SIG-M5 treated with dmso at 0.1 percent for 504 hours (cell line): ENCODE measurements at regions not wholly inside any gene's neighbourhood (a gene's known extent, or its start where the extent isn't known, plus 50 kb on each side); places are given as distances from the start of the nearest gene placed in this dataset.
"Not testable (repeated sequence)": the region's sequence is repeated elsewhere in the genome, so short reads cannot be mapped to it uniquely, and the experiment has no call there.

Experiments
- DNase-seq: peaks from one replicate; lab custom pipeline; 2025; ENCODE audit not compliant: unreplicated experiment; lab: John Stamatoyannopoulos, UW

GRCh38 chr9:82880336-82881050 lies 182.4 kb downstream of the RASEF start:
- DNase-seq = no peak

DNA sequence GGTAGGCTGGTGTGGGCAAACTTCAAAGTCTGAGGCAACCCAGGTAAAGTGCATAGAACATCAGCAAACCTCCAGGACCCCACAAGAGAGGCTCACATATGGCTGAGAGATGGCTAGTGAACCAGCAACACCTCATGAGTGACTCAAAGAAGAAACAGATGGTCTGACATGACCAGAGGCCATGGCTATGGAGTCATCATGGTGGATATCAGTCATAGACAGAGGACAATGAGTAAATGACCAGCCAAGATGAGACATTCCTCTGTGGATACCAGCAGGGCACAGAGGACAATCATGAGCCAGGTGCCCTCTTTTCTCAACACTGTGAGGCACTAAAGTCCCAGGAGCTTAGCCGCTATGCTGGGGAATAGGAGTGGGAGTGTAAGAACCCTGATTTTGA lies 180.8 kb downstream of the RASEF start:
- no peak for DNase-seq

DNA sequence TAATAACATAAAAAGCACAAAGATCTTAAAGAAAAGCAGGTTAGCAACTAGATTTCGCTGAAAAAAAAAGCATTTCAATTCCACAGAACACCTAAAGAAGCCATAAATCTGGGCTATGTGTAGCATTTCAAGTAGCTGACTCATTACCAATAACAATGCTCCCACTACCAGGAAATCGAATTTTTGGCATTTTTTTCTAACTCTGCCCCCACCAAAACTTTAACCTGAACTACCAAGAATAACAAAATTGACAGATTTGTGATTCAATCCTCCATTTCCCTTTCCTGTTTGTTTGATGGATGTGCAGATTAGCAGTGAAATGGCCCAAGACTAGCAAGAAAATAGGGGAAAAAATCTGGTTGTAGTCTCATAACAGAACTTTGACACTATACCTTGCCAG lies 180.2 kb downstream of the RASEF start:
- DNase-seq = no peak

GRCh38 chr9:82883436-82883835 lies 179.5 kb downstream of the RASEF start:
- no peak for DNase-seq

- not testable (repeated sequence) for DNase-seq
These were observed 179.0 kb downstream of the RASEF start for GRCh38 chr9:82883974-82884373.

GRCh38 chr9:82890401-82890800 lies 172.5 kb downstream of the RASEF start:
- DNase-seq = no peak

DNA sequence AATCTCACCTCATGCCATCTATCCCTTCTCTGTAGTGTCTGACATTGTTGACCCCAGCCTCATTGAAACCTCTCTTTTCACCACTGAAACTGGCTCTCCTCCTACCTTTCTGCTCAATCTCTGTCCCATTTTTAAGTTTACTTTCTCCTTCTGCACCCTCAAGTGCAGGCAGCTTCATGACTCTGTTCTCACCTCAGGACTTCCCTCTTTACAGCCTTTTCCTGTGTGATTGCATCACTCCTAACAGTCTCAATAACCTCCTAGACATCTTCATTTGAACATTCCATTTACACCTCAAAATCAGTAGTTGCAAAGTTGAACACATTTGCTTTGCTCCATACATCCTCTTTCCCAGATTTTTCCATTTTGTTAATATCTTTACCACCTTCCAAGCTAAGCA lies 172.1 kb downstream of the RASEF start:
- DNase-seq = no peak

GRCh38 chr9:82891321-82891720 lies 171.6 kb downstream of the RASEF start:
- no peak for DNase-seq

GRCh38 chr9:82893549-82893948 lies 169.4 kb downstream of the RASEF start:
- DNase-seq = no peak

DNA sequence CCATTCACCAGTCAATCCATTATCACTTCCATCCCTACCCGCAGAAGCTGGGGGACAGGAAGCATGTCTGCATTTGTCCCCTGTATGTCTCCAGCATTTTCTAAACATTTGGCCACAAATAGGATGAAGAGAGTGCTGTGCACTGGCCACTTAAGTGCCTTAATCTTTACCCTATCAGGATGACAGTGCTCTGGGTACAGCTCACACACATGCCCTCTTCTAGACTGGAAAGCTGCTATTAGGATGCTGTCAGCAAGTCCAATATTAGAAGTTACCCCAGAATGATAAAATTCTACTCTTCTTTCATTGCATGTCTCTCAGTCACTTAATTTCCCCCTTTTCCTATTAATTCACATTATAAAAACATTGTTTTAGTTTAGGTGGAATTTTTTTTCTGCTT lies 168.4 kb downstream of the RASEF start:
- no peak for DNase-seq

GRCh38 chr9:82894961-82895821 lies 167.8 kb downstream of the RASEF start:
- DNase-seq = no peak

- DNase-seq = no peak
These were observed 167.2 kb downstream of the RASEF start for GRCh38 chr9:82895822-82896110.

GRCh38 chr9:82903503-82903902 lies 159.4 kb downstream of the RASEF start:
- DNase-seq = no peak

DNA sequence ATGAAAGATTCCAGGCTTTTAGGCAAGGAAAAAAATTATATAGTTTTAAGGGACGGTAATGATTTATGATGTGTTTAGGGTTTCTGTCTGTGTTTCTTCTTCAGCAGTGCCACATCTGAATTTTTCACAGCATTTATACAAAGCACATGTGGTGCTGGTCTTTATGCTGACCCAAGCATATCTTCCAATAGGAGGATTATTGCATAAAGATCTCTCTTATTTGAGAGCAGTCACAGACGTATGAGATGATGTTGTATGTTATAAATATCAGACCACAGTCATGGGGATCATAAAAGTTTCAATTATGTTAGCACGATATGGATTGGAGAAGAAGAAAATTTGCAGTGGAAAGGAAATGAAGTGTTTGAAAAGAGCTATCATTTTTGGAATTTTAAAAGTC lies 150.9 kb downstream of the RASEF start:
- DNase-seq = no peak

DNA sequence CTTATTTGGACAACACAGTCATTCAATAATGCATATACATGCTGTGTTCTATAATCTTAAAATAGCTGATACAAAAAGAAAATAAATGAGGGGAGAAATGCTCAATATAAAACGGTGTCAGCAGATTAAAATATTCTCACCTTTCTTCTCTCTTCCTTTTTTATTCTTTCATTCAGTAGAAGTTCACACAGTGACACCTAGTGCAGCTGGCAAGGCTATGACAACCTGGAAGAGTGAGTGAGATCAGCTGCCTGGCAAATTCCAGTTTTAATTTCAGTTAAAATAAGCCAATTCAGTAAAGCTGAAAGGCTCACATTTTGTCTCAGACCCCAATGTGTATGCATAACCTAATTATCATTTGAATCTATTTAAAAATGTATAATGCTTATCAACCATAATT lies 150.3 kb downstream of the RASEF start:
- DNase-seq = no peak

DNA sequence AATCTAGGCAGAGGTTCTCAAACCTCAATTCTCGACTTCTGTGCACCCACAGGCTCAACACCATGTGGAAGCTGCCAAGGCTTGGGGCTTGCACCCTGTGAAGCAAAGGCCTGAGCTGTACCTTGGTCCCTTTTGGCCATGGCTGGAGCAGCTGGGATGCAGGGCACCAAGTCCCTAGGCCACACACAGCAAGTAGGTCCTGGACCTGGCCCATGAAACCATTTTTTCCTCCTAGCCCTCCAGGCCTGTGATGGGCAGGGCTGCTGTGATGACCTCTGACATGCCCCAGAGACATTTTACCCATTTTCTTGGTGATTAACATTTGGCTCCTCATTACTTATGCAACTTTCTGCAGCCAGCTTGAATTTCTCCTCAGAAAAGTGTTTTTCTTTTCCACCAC lies 146.7 kb downstream of the RASEF start:
- DNase-seq = not testable (repeated sequence)

DNA sequence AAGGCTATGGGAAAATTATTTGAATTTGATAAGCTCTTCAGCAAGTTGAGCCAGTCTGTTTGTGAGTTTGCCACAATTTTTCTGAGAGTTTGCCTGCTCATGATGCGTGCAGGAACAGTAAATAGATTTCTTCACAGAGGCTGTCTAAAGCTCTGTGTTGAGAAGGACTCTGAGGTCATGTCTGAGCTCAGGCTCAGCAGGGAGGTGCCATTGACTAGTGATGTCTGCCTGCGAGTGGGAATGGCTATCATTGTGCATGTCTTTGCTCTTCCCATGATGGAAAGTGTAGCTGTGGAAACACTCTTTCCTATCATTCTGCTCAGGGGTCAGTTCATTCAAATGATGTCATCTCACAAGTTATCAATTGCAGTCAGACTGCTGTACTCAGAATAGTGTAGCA lies 142.8 kb downstream of the RASEF start:
- DNase-seq = no peak

- DNase-seq = no peak
These were observed 140.3 kb downstream of the RASEF start for GRCh38 chr9:82922686-82923085.

- DNase-seq = no peak
These were observed 139.6 kb downstream of the RASEF start for GRCh38 chr9:82923092-82923911.

- no peak for DNase-seq
These were observed 138.9 kb downstream of the RASEF start for GRCh38 chr9:82923912-82924605.
